Effector memory CD8-positive, alpha-beta T cell (primary cell): ENCODE measurements at regions not wholly inside any gene's neighbourhood (a gene's known extent, or its start where the extent isn't known, plus 50 kb on each side); places are given as distances from the start of the nearest gene placed in this dataset.

ENCODE experiments used
- ATAC-seq: fragments of 150-1000 bp; cut with Tn5 transposase; replicated peaks from 2 replicates; pipeline ENCODE4 v1.10.0; 2021; ENCODE audit warnings: mild to moderate bottlenecking, moderate library complexity
- DNase-seq, 3 experiments: peaks; one replicate each; pipeline ENCODE4 v3.0.0; 2021
- H3K27ac Mint-ChIP-seq, 2 donors: one replicate each; pipeline ENCODE4 v1.8.0; 2022; ENCODE audit warnings: mild to moderate bottlenecking in 2 of 2, mixed read lengths in 2 of 2, moderate library complexity in 2 of 2
- H3K27me3 Mint-ChIP-seq, 2 donors: one replicate each; pipeline ENCODE4 v1.8.0; 2022; ENCODE audit warnings: mixed read lengths in 2 of 2
- H3K36me3 Mint-ChIP-seq: one replicate; pipeline ENCODE4 v1.8.0; 2022; ENCODE audit warnings: mild to moderate bottlenecking, moderate library complexity, mixed read lengths; ENCODE audit not compliant: insufficient read depth
- H3K4me1 Mint-ChIP-seq, 2 donors: one replicate each; pipeline ENCODE4 v1.8.0; 2022; ENCODE audit warnings: low read depth in 2 of 2, mixed read lengths in 2 of 2
- H3K4me3 Mint-ChIP-seq, 2 donors: one replicate each; pipeline ENCODE4 v1.8.0; 2022; ENCODE audit warnings: mild to moderate bottlenecking in 2 of 2, mixed read lengths in 2 of 2, moderate library complexity in 2 of 2
- H3K9me3 Mint-ChIP-seq, 2 donors: one replicate each; pipeline ENCODE4 v1.8.0; 2022; ENCODE audit warnings: mixed read lengths in 2 of 2

GRCh38 chr12:76268267-76268666 is 79.9 kb downstream of the BBS10 start:
- no peaks in the 10 kb centered on the region for H3K36me3 Mint-ChIP-seq
- H3K27ac Mint-ChIP-seq, result no peak overlapping the region
- H3K4me1 Mint-ChIP-seq, result no peaks in the 10 kb centered on the region
- ATAC-seq (no peak), DNase-seq (no peak)
- no peaks in the 10 kb centered on the region for H3K9me3 Mint-ChIP-seq
- no peak overlapping the region for H3K4me3 Mint-ChIP-seq
- H3K27me3 Mint-ChIP-seq, result peaks cover 19 to 27% of the 10 kb centered on the region in 2 donors

- Mint-ChIP-seq H3K27me3 (peaks cover 26 to 32% of the 10 kb centered on the region in 2 donors), H3K9me3 (no peaks in the 10 kb centered on the region), H3K36me3 (no peaks in the 10 kb centered on the region), H3K4me3 (no peak overlapping the region), H3K27ac (no peak overlapping the region), H3K4me1 (no peaks in the 10 kb centered on the region)
- ATAC-seq, result no peak
- no peak for DNase-seq
Measured at GRCh38 chr12:76266797-76267196, 81.4 kb downstream of the BBS10 start.

GRCh38 chr12:76265424-76266180 is 82.6 kb downstream of the BBS10 start:
- no peak for DNase-seq

DNA sequence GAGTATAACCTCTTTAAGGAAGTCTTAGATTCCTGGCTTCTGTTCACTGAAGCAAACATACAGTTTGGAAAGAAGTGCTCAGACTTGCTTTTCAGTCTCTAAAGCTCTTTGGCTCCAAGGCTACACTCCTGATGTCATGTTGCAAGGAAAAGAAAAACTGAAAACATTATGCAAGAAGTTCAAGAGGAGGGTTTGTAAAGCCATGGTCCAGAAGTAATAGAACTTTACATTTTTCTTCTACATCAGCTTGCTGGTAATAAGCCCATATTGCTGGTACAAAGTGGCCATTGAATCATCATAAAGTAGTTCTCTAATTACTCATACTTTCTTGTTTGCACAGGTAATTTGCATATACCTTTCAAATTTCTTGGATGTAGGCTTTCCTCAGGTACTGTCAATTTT is 83.6 kb downstream of the BBS10 start:
- H3K36me3 Mint-ChIP-seq, result no peaks in the 10 kb centered on the region
- H3K9me3 Mint-ChIP-seq, result no peaks in the 10 kb centered on the region
- H3K27me3 Mint-ChIP-seq, result peaks cover 26 to 32% of the 10 kb centered on the region in 2 donors
- DNase-seq, result no peak
- H3K27ac Mint-ChIP-seq, result no peak overlapping the region
- H3K4me1 Mint-ChIP-seq, result peaks cover 0 to 3% of the 10 kb centered on the region in 2 donors
- ATAC-seq, result no peak
- no peak overlapping the region for H3K4me3 Mint-ChIP-seq

More at GRCh38 chr12:76265424-76266180, 82.6 kb downstream of the BBS10 start:
- H3K9me3 Mint-ChIP-seq, result no peaks in the 10 kb centered on the region
- no peak overlapping the region for H3K27ac Mint-ChIP-seq
- no peak for ATAC-seq
- no peaks in the 10 kb centered on the region for H3K36me3 Mint-ChIP-seq
- peaks cover 26 to 32% of the 10 kb centered on the region in 2 donors for H3K27me3 Mint-ChIP-seq
- H3K4me1 Mint-ChIP-seq, result no peaks in the 10 kb centered on the region
- no peak overlapping the region for H3K4me3 Mint-ChIP-seq

- Mint-ChIP-seq H3K27ac (no peak overlapping the region), H3K36me3 (no peaks in the 10 kb centered on the region), H3K4me1 (peaks cover 0 to 3% of the 10 kb centered on the region in 2 donors), H3K27me3 (peaks cover 26 to 32% of the 10 kb centered on the region in 2 donors), H3K9me3 (no peaks in the 10 kb centered on the region), H3K4me3 (no peak overlapping the region)
- no peak for ATAC-seq
- no peak for DNase-seq
Measured at GRCh38 chr12:76263696-76264095, 84.5 kb downstream of the BBS10 start.

DNA sequence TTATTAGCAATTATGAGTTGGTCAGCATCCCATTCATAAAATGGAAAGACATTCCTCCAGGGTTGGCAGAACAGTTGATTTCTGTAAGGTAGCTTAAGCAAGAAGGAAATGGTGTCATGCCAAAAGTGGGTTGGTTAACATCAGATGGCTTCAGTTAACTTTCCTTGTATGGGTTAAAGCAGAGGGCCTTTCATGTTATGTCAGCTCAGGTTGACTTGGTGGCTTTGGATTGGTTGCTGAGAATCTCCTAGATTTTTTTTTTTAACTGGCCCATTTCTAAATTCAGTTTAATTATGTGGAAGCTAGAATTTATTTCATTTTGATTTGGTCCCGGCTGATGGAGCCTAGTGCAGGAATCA is 87.8 kb downstream of the BBS10 start:
- DNase-seq (no peak), ATAC-seq (no peak)
- Mint-ChIP-seq H3K27me3 (peaks cover 10 to 25% of the 10 kb centered on the region in 2 donors), H3K36me3 (no peaks in the 10 kb centered on the region), H3K9me3 (no peaks in the 10 kb centered on the region), H3K27ac (no peak overlapping the region), H3K4me1 (peaks cover 0 to 3% of the 10 kb centered on the region in 2 donors), H3K4me3 (no peak overlapping the region)

- DNase-seq (no peak), ATAC-seq (no peak)
- Mint-ChIP-seq H3K27me3 (peaks cover 10 to 26% of the 10 kb centered on the region in 2 donors), H3K9me3 (no peaks in the 10 kb centered on the region), H3K4me1 (peaks cover 0 to 3% of the 10 kb centered on the region in 2 donors), H3K4me3 (no peak overlapping the region), H3K36me3 (no peaks in the 10 kb centered on the region), H3K27ac (no peak overlapping the region)
Measured at GRCh38 chr12:76259660-76260389, 88.4 kb downstream of the BBS10 start.

DNA sequence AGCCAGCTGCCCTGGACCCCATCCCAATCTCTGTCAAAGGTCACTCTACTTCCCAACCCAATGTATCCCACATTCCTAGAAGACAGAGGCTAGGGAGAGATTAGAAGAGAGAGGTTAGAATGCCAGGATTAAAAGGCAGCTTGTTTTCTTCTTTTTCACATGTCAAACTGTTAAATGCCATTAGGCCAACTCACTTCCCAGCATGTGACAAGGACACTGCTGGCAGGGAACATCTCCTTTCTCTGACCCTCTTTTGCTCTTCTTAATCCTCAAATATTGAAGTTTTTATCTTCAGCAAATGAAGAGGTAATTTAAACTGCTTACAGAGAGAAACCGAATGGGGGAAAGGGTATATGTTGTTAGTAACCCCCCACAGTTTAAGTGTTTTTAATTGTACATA is 89.1 kb downstream of the BBS10 start:
- ATAC-seq, result no peak
- Mint-ChIP-seq H3K9me3 (no peaks in the 10 kb centered on the region), H3K27me3 (peaks cover 6 to 30% of the 10 kb centered on the region in 2 donors), H3K4me3 (no peak overlapping the region), H3K4me1 (peaks cover 0 to 3% of the 10 kb centered on the region in 2 donors), H3K27ac (no peak overlapping the region), H3K36me3 (no peaks in the 10 kb centered on the region)
- no peak for DNase-seq

- Mint-ChIP-seq H3K27ac (no peak overlapping the region), H3K27me3 (peaks cover 3 to 20% of the 10 kb centered on the region in 2 donors)
Measured at GRCh38 chr12:76256904-76257303, 91.3 kb downstream of the BBS10 start.

DNA sequence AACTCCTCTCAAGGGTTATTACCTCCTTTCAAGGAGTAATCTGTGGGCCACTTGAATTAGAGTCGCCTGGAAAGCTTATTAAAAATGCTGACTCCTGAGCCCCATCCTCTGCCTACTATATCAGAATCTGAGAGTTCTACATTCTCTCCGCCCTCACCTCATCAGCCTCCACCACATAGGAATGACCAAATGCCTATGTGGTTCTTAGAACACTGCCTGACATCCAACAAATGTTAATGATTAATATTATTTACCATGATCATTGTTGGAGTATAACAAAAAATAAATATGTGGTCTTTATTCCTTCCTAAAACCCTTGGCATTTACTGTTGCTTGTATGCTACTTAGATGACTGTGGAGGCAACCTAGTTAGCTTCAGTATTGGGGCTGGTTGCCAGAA is 91.9 kb downstream of the BBS10 start:
- Mint-ChIP-seq H3K9me3 (no peaks in the 10 kb centered on the region), H3K27ac (no peak overlapping the region), H3K27me3 (peaks cover 9 to 26% of the 10 kb centered on the region in 2 donors), H3K4me1 (peaks cover 0 to 3% of the 10 kb centered on the region in 2 donors), H3K36me3 (no peaks in the 10 kb centered on the region), H3K4me3 (no peak overlapping the region)
- ATAC-seq, result no peak
- no peak for DNase-seq

More at GRCh38 chr12:76256904-76257303, 91.3 kb downstream of the BBS10 start:
- Mint-ChIP-seq H3K9me3 (no peaks in the 10 kb centered on the region), H3K4me3 (no peak overlapping the region), H3K36me3 (no peaks in the 10 kb centered on the region), H3K4me1 (peaks cover 0 to 3% of the 10 kb centered on the region in 2 donors)
- DNase-seq (no peak), ATAC-seq (no peak)

DNA sequence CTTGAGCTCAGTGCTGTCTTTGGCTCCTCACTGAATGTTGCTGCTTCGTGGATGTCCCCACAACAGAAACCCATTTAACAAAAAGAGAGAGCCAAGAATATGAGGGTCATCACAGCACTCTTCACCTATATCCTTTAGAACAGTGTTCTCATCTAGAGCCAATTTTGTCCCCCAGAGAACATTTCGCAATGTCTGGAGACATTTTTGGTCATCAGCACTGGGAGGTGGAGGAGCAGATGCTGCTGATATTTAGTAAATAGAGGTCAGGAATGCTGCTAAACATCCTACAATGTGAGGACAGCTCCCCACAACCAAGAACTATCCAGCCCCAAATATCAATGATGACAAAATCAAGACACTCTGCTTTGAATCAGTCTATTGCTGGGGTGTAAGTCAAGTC is 92.5 kb downstream of the BBS10 start:
- H3K27me3 Mint-ChIP-seq, result peaks cover 13 to 28% of the 10 kb centered on the region in 2 donors
- ATAC-seq (no peak), DNase-seq (no peak)
- no peaks in the 10 kb centered on the region for H3K9me3 Mint-ChIP-seq
- H3K36me3 Mint-ChIP-seq, result no peaks in the 10 kb centered on the region
- H3K27ac Mint-ChIP-seq, result no peak overlapping the region
- H3K4me1 Mint-ChIP-seq, result peaks cover 0 to 3% of the 10 kb centered on the region in 2 donors
- no peak overlapping the region for H3K4me3 Mint-ChIP-seq

- H3K4me3 Mint-ChIP-seq, result no peak overlapping the region
- ATAC-seq, result no peak
Measured at GRCh38 chr12:76255281-76255680, 92.9 kb downstream of the BBS10 start.

DNA sequence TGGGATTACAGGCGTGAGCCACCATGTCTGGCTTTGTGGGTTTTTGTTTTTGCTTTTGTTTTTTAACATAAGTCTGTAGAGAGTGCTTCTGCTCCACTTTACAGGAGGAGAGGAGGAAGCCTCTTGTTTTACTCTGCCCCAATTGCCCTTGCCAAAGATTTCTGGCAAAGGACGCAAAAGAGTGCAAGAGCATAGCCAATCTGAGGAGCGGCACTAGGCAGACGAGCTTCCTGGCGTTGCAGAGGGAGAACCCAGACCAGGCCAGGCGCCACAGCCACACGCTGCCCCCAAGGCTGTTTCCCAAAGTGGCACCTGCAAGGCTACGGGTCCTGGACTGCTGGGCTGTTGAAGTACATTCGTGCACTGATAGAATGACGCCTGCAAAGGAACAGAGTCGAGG is 96.2 kb downstream of the BBS10 start:
- no peaks in the 10 kb centered on the region for H3K4me1 Mint-ChIP-seq
- no peak overlapping the region for H3K4me3 Mint-ChIP-seq
- ATAC-seq (no peak), DNase-seq (no peak)
- H3K36me3 Mint-ChIP-seq, result no peaks in the 10 kb centered on the region
- H3K27ac Mint-ChIP-seq, result no peak overlapping the region
- no peaks in the 10 kb centered on the region for H3K9me3 Mint-ChIP-seq
- H3K27me3 Mint-ChIP-seq, result peaks cover 18 to 28% of the 10 kb centered on the region in 2 donors

More at GRCh38 chr12:76255281-76255680, 92.9 kb downstream of the BBS10 start:
- Mint-ChIP-seq H3K4me1 (peaks cover 0 to 3% of the 10 kb centered on the region in 2 donors), H3K9me3 (no peaks in the 10 kb centered on the region), H3K27me3 (peaks cover 13 to 28% of the 10 kb centered on the region in 2 donors), H3K27ac (no peak overlapping the region), H3K36me3 (no peaks in the 10 kb centered on the region)
- DNase-seq, result no peak

GRCh38 chr12:76250256-76250655 is 98.0 kb downstream of the BBS10 start:
- no peaks in the 10 kb centered on the region for H3K36me3 Mint-ChIP-seq

More at GRCh38 chr12:76250256-76250655, 98.0 kb downstream of the BBS10 start:
- Mint-ChIP-seq H3K4me1 (no peaks in the 10 kb centered on the region), H3K4me3 (no peak overlapping the region), H3K27ac (no peak overlapping the region), H3K27me3 (peaks cover 23 to 38% of the 10 kb centered on the region in 2 donors), H3K9me3 (no peaks in the 10 kb centered on the region)
- DNase-seq (no peak), ATAC-seq (no peak)
